GM12878 (cell line): ENCODE measurements at regions not wholly inside any gene's neighbourhood (a gene's known extent, or its start where the extent isn't known, plus 50 kb on each side); places are given as distances from the start of the nearest gene placed in this dataset.

Experiments
- ATAC-seq: fragments of 200-7000 bp; cut with Tn5 transposase; 3 replicates; pipeline ENCODE4 v1.9.1; 2020; ENCODE audit warnings: mild to moderate bottlenecking, moderate library complexity
- BruUV-seq: library from RNA; stranded (reverse); fragments of 400-500 nt; replicated peaks from 2 replicates; lab custom pipeline; 2021; lab: Mats Ljungman, UMichigan
- CTCF ChIA-PET: fragments of 300-600 bp; sonication (Branson Sonifier 250); formaldehyde crosslinking; extraction: SDS; loops from one replicate; lab custom pipeline; 2021; ENCODE audit warnings: inconsistent platforms; lab: Yijun Ruan, JAX
- POLR2A ChIA-PET: fragments of 350-600 bp; formaldehyde crosslinking; extraction: SDS; loops from one replicate; lab custom pipeline; 2021; ENCODE audit warnings: inconsistent platforms; lab: Charles Lee
- RAD21 ChIA-PET: fragments of 300-600 bp; sonication (Branson Sonifier 250); formaldehyde crosslinking; loops from one replicate; lab custom pipeline; 2023; ENCODE audit warnings: antibody characterized with exemption; ENCODE audit not compliant: unreplicated experiment; lab: Charles Lee
- SMC1A ChIA-PET: fragments of 300-600 bp; sonication (Branson Sonifier 250); formaldehyde crosslinking; loops from one replicate; lab custom pipeline; 2023; ENCODE audit not compliant: unreplicated experiment, uncharacterized antibody; lab: Charles Lee
- DNase-seq: peaks from one replicate; pipeline ENCODE4 v3.0.0-alpha.2; 2011; ENCODE audit warnings: low read depth, low spot score
- FAIRE-seq: peaks from 3 replicates; lab custom pipeline; 2011; peaks lifted over from hg19 to GRCh38; lab: Jason Lieb, UNC
- H2AFZ ChIP-seq: 2 replicates; pipeline ENCODE4 v1.6.0; 2011; ENCODE audit warnings: low read depth, low read length, control low read depth; ENCODE audit not compliant: control insufficient read depth
- H3K27ac ChIP-seq: 2 replicates; pipeline ENCODE4 v1.5.1; 2011; ENCODE audit warnings: control low read depth; ENCODE audit not compliant: control insufficient read depth, insufficient read depth
- H3K27me3 ChIP-seq, 2 experiments: replicated peaks in 1 of 2; 2 replicates each; pipeline versions ENCODE4 v1.6.0 to v1.6.1; 2011; ENCODE audit warnings: low read length in 1 of 2; ENCODE audit not compliant: control insufficient read depth in 2 of 2, insufficient read depth in 2 of 2
- H3K36me3 ChIP-seq, 2 experiments: 2 replicates each; pipeline ENCODE4 v1.5.1; 2011; ENCODE audit warnings: low read length in 1 of 2; ENCODE audit not compliant: control insufficient read depth in 2 of 2, insufficient read depth in 2 of 2
- H3K4me1 ChIP-seq: 2 replicates; pipeline ENCODE4 v1.6.1; 2011; ENCODE audit warnings: mild to moderate bottlenecking, low read length, moderate library complexity, mixed read lengths; ENCODE audit not compliant: control insufficient read depth, insufficient read depth
- H3K4me2 ChIP-seq: 2 replicates; pipeline ENCODE4 v1.6.0; 2011; ENCODE audit warnings: control low read depth; ENCODE audit not compliant: control insufficient read depth, insufficient read depth
- H3K4me3 ChIP-seq: fragments of 200-600 bp; sonication (generic); 2 replicates; pipeline ENCODE4 v1.5.1; 2016
- H3K79me2 ChIP-seq: 2 replicates; pipeline ENCODE4 v1.6.0; 2011; ENCODE audit warnings: low read length; ENCODE audit not compliant: control insufficient read depth, insufficient read depth
- H3K9ac ChIP-seq: 2 replicates; pipeline ENCODE4 v1.8.0; 2011; ENCODE audit warnings: low read length, control low read depth, mixed read lengths; ENCODE audit not compliant: control insufficient read depth, insufficient read depth
- H3K9me3 ChIP-seq: replicated peaks from 3 replicates; pipeline ENCODE4 v1.5.1; 2011; ENCODE audit warnings: mild to moderate bottlenecking, low read length; ENCODE audit not compliant: control insufficient read depth, insufficient read depth
- H4K20me1 ChIP-seq: 2 replicates; pipeline ENCODE4 v1.6.0; 2011; ENCODE audit not compliant: control insufficient read depth, insufficient read depth
- CTCF ChIP-seq, 3 experiments: IDR thresholded peaks in 2 of 3; conservative IDR thresholded peaks in 1 of 3; 2 replicates each; pipeline ENCODE4 v1.5.1; 2011; ENCODE audit warnings: low read depth in 3 of 3, low read length in 3 of 3, mild to moderate bottlenecking in 3 of 3, control low read depth in 2 of 3, moderate library complexity in 2 of 3, inconsistent platforms in 1 of 3, mixed read lengths in 1 of 3; ENCODE audit not compliant: control insufficient read depth in 2 of 3, insufficient read depth in 1 of 3; ENCODE audit errors: extremely low read depth in 1 of 3
- FOXM1 ChIP-seq: IDR thresholded peaks from 2 replicates; pipeline ENCODE4 v1.6.1; 2012; ENCODE audit warnings: low read depth, mild to moderate bottlenecking, inconsistent platforms, low read length, moderate library complexity
- IKZF1 ChIP-seq: fragments of 450-650 bp; conservative IDR thresholded peaks from 2 replicates; pipeline ENCODE4 v1.6.1; 2017; ENCODE audit warnings: antibody characterized with exemption, mild to moderate bottlenecking
- NR2C1 ChIP-seq: fragments of 450-650 bp; IDR thresholded peaks from 2 replicates; pipeline ENCODE4 v1.6.1; 2017; ENCODE audit warnings: antibody characterized with exemption, mild to moderate bottlenecking, moderate library complexity
- PKNOX1 ChIP-seq: fragments of 450-650 bp; IDR thresholded peaks from 2 replicates; pipeline ENCODE4 v1.6.1; 2016; ENCODE audit warnings: mild to moderate bottlenecking
- SP1 ChIP-seq: IDR thresholded peaks from one replicate; pipeline ENCODE4 v1.6.1; 2011; ENCODE audit warnings: low read depth, low read length
- TBL1XR1 ChIP-seq: IDR thresholded peaks from 2 replicates; pipeline ENCODE4 v1.6.1; 2012; ENCODE audit warnings: low read depth, low read length, improper control_type of control experiment
- WRNIP1 ChIP-seq: IDR thresholded peaks from 2 replicates; pipeline ENCODE4 v1.6.1; 2011; ENCODE audit warnings: low read depth, low read length, improper control_type of control experiment, borderline replicate concordance
- ZBTB11 ChIP-seq: fragments of 450-650 bp; formaldehyde crosslinking; IDR thresholded peaks from 2 replicates; pipeline ENCODE4 v1.5.0; 2022; ENCODE audit warnings: mild to moderate bottlenecking, missing genetic modification characterization
- in situ Hi-C: fragments of 300-500 bp; cut with MboI; formaldehyde crosslinking; loops from 9 replicates; pipeline ENCODE4 v1.14.3; 2018; ENCODE audit warnings: mixed read lengths
- intact Hi-C: fragments of 100-400 bp; cut with micrococcal nuclease; formaldehyde crosslinking; loops from one replicate; pipeline ENCODE4 v1.14.2; 2022; ENCODE audit not compliant: unreplicated experiment
- TF ChIP-seq, protein P1 (sequence below): fragments of 450-650 bp; IDR thresholded peaks from 2 replicates; pipeline ENCODE4 v1.6.1; 2018; ENCODE audit warnings: borderline replicate concordance, mild to moderate bottlenecking; ENCODE audit not compliant: partially characterized antibody
- TF ChIP-seq, protein P2 (sequence below): fragments of 450-650 bp; IDR thresholded peaks from 2 replicates; pipeline ENCODE4 v1.6.1; 2018; ENCODE audit warnings: mild to moderate bottlenecking, low read depth, moderate library complexity; ENCODE audit not compliant: partially characterized antibody

GRCh38 chr13:37241786-37242185 lies 136.3 kb upstream of the CSNK1A1L start (continued):
- TF ChIP-seq, protein P1, sequence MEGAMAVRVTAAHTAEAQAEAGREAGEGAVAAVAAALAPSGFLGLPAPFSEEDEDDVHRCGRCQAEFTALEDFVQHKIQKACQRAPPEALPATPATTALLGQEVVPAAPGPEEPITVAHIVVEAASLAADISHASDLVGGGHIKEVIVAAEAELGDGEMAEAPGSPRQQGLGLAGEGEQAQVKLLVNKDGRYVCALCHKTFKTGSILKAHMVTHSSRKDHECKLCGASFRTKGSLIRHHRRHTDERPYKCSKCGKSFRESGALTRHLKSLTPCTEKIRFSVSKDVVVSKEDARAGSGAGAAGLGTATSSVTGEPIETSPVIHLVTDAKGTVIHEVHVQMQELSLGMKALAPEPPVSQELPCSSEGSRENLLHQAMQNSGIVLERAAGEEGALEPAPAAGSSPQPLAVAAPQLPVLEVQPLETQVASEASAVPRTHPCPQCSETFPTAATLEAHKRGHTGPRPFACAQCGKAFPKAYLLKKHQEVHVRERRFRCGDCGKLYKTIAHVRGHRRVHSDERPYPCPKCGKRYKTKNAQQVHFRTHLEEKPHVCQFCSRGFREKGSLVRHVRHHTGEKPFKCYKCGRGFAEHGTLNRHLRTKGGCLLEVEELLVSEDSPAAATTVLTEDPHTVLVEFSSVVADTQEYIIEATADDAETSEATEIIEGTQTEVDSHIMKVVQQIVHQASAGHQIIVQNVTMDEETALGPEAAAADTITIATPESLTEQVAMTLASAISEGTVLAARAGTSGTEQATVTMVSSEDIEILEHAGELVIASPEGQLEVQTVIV = no peak
- TF ChIP-seq CTCF (IDR thresholded peaks at IDR 0.05 in 2 of 3, conservative IDR thresholded peaks at IDR 0.05 in 1 of 3; ENCODE audit: control insufficient read depth in 2 of 3, extremely low read depth in 1 of 3, insufficient read depth in 1 of 3, low read depth in 3 of 3, low read length in 3 of 3) = no peak

- intact Hi-C loops (no loop called here), in situ Hi-C loops (no loop called here)
- ChIA-PET SMC1A (interaction anchor here (1.6 kb wide), 1 partner anchor 18 kb away, joined by 4 read pairs; no protein-coding TSS in a partner anchor), RAD21 (no interaction called here), CTCF (no interaction called here), POLR2A (no interaction called here)
- H3K27ac ChIP-seq = no peak overlapping the region
- H4K20me1 ChIP-seq = no peaks in the 10 kb centered on the region
- H3K4me3 ChIP-seq = no peak overlapping the region
- H3K4me2 ChIP-seq = no peak overlapping the region
- no peaks in the 10 kb centered on the region for H3K4me1 ChIP-seq
- no peak overlapping the region for H2AFZ ChIP-seq
- no peak for DNase-seq
- no peaks in the 10 kb centered on the region for H3K27me3 ChIP-seq
- no peak overlapping the region for H3K9ac ChIP-seq
- no TSS peak for BruUV-seq
- no peaks in the 10 kb centered on the region for H3K9me3 ChIP-seq
- FAIRE-seq = no peak
- no peaks in the 10 kb centered on the region for H3K36me3 ChIP-seq
- ATAC-seq = no peak
- no peaks in the 10 kb centered on the region for H3K79me2 ChIP-seq
- TF ChIP-seq TBL1XR1 (no peak), PKNOX1 (no peak), ZBTB11 (no peak), IKZF1 (no peak), WRNIP1 (no peak), SP1 (no peak), NR2C1 (no peak), FOXM1 (no peak)
- TF ChIP-seq, protein P2, sequence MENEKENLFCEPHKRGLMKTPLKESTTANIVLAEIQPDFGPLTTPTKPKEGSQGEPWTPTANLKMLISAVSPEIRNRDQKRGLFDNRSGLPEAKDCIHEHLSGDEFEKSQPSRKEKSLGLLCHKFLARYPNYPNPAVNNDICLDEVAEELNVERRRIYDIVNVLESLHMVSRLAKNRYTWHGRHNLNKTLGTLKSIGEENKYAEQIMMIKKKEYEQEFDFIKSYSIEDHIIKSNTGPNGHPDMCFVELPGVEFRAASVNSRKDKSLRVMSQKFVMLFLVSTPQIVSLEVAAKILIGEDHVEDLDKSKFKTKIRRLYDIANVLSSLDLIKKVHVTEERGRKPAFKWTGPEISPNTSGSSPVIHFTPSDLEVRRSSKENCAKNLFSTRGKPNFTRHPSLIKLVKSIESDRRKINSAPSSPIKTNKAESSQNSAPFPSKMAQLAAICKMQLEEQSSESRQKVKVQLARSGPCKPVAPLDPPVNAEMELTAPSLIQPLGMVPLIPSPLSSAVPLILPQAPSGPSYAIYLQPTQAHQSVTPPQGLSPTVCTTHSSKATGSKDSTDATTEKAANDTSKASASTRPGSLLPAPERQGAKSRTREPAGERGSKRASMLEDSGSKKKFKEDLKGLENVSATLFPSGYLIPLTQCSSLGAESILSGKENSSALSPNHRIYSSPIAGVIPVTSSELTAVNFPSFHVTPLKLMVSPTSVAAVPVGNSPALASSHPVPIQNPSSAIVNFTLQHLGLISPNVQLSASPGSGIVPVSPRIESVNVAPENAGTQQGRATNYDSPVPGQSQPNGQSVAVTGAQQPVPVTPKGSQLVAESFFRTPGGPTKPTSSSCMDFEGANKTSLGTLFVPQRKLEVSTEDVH = no peak
Observed at GRCh38 chr13:37230346-37230745, 124.9 kb upstream of the CSNK1A1L start.
